Stimulated activated CD4-positive, alpha-beta T cell treated with anti-CD3 and anti-CD28 coated beads, TNF-alpha, amount 100 ng/mL, for 48 hours (primary cell): ENCODE measurements at regions not wholly inside any gene's neighbourhood (a gene's known extent, or its start where the extent isn't known, plus 50 kb on each side); places are given as distances from the start of the nearest gene placed in this dataset.
"Not testable (repeated sequence)": the region's sequence is repeated elsewhere in the genome, so short reads cannot be mapped to it uniquely, and the experiment has no call there.

Source experiments
- DNase-seq, 3 donors: peaks; one replicate each; pipeline ENCODE4 v3.0.0-alpha.2; 2020; ENCODE audit warnings: low read depth in 3 of 3

- no peak for DNase-seq
Measured at GRCh38 chr3:95464346-95464745, 1350.0 kb upstream of the EPHA6 start.

- no peak for DNase-seq
Measured at GRCh38 chr3:95468331-95468730, 1346.1 kb upstream of the EPHA6 start.

GRCh38 chr3:95474338-95474737 lies 1340.1 kb upstream of the EPHA6 start:
- DNase-seq, result no peak

GRCh38 chr3:95476534-95476933 lies 1337.9 kb upstream of the EPHA6 start:
- DNase-seq, result no peak

GRCh38 chr3:95506174-95506573 lies 1308.2 kb upstream of the EPHA6 start:
- DNase-seq, result no peak

- DNase-seq, result no peak
Measured at GRCh38 chr3:95508124-95508523, 1306.3 kb upstream of the EPHA6 start.

- no peak for DNase-seq
Measured at GRCh38 chr3:95511828-95512227, 1302.6 kb upstream of the EPHA6 start.

GRCh38 chr3:95514260-95514659 lies 1300.1 kb upstream of the EPHA6 start:
- no peak for DNase-seq

GRCh38 chr3:95521396-95521795 lies 1293.0 kb upstream of the EPHA6 start:
- no peak for DNase-seq

- no peak for DNase-seq
Measured at GRCh38 chr3:95522449-95522848, 1291.9 kb upstream of the EPHA6 start.

GRCh38 chr3:95539950-95540483 lies 1274.4 kb upstream of the EPHA6 start:
- no peak for DNase-seq

GRCh38 chr3:95565502-95565901 lies 1248.9 kb upstream of the EPHA6 start:
- DNase-seq, result no peak

- no peak for DNase-seq
Measured at GRCh38 chr3:95567346-95567745, 1247.0 kb upstream of the EPHA6 start.

- no peak for DNase-seq
Measured at GRCh38 chr3:95586754-95587153, 1227.6 kb upstream of the EPHA6 start.

GRCh38 chr3:95587641-95588040 lies 1226.8 kb upstream of the EPHA6 start:
- DNase-seq, result not testable (repeated sequence)

- DNase-seq, result no peak
Measured at GRCh38 chr3:95588473-95588872, 1225.9 kb upstream of the EPHA6 start.

- no peak for DNase-seq
Measured at GRCh38 chr3:95595416-95596075, 1218.8 kb upstream of the EPHA6 start.

GRCh38 chr3:95607926-95608325 lies 1206.5 kb upstream of the EPHA6 start:
- no peak for DNase-seq

- no peak for DNase-seq
Measured at GRCh38 chr3:95609411-95609810, 1205.0 kb upstream of the EPHA6 start.

GRCh38 chr3:95612611-95613010 lies 1201.8 kb upstream of the EPHA6 start:
- no peak for DNase-seq

- no peak for DNase-seq
Measured at GRCh38 chr3:95613993-95614392, 1200.4 kb upstream of the EPHA6 start.

- DNase-seq, result no peak
Measured at GRCh38 chr3:95615592-95616310, 1198.6 kb upstream of the EPHA6 start.

- DNase-seq, result no peak
Measured at GRCh38 chr3:95626107-95626506, 1188.3 kb upstream of the EPHA6 start.
